GM13976 (cell line): ENCODE measurements at regions not wholly inside any gene's neighbourhood (a gene's known extent, or its start where the extent isn't known, plus 50 kb on each side); places are given as distances from the start of the nearest gene placed in this dataset.
"Not testable (repeated sequence)": the region's sequence is repeated elsewhere in the genome, so short reads cannot be mapped to it uniquely, and the experiment has no call there.

Source experiments
- DNase-seq: peaks from one replicate; pipeline ENCODE4 v3.0.0; 2012; ENCODE audit warnings: low spot score
- in situ Hi-C: fragments of 300-500 bp; cut with MboI; formaldehyde crosslinking; loops from one replicate; pipeline ENCODE4 v1.12.0; 2022; ENCODE audit warnings: low sequenced_read_pairs, mixed read lengths, inconsistent platforms; ENCODE audit not compliant: unreplicated experiment
- TF ChIP-seq, protein P1 (sequence below): IDR thresholded peaks from 2 replicates; pipeline ENCODE4 v1.5.1; 2012; ENCODE audit warnings: borderline replicate concordance, mild to moderate bottlenecking; ENCODE audit not compliant: insufficient read depth; ENCODE audit errors: extremely low read depth, missing control alignments, control extremely low read depth

GRCh38 chr12:72986963-72987362 is 714.8 kb downstream of the TRHDE start:
- no peak for DNase-seq
- TF ChIP-seq, protein P1, sequence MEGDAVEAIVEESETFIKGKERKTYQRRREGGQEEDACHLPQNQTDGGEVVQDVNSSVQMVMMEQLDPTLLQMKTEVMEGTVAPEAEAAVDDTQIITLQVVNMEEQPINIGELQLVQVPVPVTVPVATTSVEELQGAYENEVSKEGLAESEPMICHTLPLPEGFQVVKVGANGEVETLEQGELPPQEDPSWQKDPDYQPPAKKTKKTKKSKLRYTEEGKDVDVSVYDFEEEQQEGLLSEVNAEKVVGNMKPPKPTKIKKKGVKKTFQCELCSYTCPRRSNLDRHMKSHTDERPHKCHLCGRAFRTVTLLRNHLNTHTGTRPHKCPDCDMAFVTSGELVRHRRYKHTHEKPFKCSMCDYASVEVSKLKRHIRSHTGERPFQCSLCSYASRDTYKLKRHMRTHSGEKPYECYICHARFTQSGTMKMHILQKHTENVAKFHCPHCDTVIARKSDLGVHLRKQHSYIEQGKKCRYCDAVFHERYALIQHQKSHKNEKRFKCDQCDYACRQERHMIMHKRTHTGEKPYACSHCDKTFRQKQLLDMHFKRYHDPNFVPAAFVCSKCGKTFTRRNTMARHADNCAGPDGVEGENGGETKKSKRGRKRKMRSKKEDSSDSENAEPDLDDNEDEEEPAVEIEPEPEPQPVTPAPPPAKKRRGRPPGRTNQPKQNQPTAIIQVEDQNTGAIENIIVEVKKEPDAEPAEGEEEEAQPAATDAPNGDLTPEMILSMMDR, result no peak
- in situ Hi-C loops, result no loop called here

GRCh38 chr12:72989458-72989947 is 717.3 kb downstream of the TRHDE start:
- TF ChIP-seq, protein P1, result no peak
- no peak for DNase-seq
- in situ Hi-C loops, result no loop called here

DNA sequence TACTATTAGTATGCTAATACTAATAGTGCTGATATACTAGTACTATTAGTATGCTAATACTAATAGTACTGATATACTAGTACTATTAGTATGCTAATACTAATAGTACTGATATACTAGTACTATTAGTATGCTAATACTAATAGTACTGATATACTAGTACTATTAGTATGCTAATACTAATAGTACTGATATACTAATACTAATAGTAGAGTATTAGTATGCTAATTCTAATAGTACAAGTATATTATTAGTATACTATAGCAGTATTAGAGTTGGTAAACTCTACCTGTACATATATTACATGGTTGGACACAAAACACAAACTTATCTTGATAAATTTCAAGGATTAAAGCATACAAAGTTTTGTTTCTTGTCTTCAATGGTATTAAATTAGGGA is 722.9 kb downstream of the TRHDE start:
- in situ Hi-C loops, DNase-seq: not testable (repeated sequence)

DNA sequence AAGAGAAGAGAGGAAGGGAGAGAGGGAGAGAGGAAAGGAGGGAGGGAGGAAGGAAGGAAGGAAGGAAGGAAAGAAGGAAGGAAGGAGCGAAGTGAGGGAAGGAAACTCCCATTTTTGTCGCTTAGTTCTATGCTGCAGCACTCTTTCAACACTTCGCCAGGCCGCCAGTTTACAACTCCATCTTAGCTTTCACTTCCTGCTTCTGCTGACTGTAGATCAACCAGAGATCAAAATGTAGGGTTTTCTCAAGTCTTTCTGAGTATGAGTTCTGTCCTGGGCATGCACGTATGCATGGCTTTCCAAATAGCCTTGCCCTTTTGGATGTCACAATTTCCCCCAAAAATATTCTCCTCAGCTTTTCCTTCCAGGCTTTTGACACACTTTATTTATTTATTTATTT is 723.4 kb downstream of the TRHDE start:
- DNase-seq, result no peak
- TF ChIP-seq, protein P1, result no peak
- in situ Hi-C loops, result no loop called here

GRCh38 chr12:73001806-73002205 is 729.6 kb downstream of the TRHDE start:
- in situ Hi-C loops, DNase-seq: not testable (repeated sequence)

GRCh38 chr12:73002504-73002903 is 730.3 kb downstream of the TRHDE start:
- DNase-seq, in situ Hi-C loops: not testable (repeated sequence)

DNA sequence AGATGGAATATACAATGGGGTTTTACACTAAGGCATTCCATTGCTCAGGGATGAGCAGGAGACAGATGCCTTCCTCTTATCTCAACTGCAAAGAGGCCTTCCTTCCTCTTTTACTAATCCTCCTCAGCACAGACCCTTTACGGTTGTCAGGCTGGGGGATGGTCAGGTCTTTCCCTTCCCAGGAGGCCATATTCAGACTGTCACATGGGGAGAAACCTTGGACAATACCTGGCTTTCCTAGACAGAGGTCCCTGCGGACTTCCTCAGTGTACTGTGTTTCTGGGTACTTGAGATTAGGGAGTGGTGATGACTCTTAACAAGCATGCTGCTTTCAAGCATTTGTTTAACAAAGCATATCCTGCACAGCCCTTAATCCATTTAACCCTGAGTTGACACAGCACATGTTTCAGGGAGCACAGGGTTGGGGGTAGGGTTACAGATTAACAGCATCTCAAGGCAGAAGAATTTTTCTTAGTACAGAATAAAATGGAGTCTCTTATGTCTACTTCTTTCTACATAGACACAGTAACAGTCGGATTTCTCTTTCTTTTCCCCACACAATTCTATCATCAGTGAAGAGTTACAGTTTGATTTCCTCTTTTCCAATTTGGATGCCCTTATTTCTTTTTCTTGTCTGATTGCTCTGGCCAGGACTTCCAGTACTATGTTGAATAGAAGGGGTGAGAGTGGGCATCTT is 737.1 kb downstream of the TRHDE start:
- in situ Hi-C loops, result not testable (repeated sequence)

DNA sequence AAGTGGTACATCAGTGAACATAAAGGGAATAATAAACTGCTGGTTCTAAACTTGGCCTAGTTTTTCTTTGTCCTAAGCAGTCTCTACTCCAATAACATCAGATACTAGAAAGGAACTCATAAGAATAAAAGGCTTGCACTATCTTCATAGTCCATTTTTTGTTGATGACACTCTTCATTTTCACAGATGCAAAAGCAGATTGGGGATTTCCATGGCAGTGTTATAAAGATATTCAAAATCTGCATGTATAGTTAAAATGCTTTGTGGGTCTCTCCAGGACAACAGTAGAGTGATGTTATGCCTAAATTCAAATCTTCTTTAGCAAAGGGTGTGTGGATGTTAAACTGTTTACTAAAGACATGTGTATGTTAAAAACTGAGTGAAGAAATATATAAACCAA is 745.8 kb downstream of the TRHDE start:
- in situ Hi-C loops, result no loop called here
- no peak for DNase-seq
- TF ChIP-seq, protein P1, result no peak

More for the DNA sequence above, 737.1 kb downstream of the TRHDE start:
- DNase-seq, result not testable (repeated sequence)

DNA sequence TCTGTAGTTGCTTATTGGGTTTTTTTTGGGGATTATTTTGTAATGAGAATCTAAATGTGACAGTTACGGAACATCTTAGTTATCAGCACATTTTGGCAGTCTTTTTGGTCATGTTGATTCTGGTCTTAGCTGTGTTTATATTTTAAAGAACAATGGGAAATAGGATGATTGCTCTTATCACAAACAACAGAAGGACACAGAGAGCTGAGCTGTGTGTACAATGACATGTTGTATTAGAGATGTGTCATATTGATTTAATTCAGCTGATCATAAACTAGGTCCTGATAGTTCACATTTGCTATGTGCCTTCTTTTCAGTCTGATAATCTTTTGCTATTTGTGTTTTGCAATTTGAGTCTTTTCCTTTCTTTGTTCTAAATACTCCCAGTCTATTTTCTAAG is 781.7 kb downstream of the TRHDE start:
- DNase-seq, result no peak
- in situ Hi-C loops, result no loop called here
- TF ChIP-seq, protein P1, result no peak
